Epithelial cell of esophagus (primary cell): ENCODE measurements at regions not wholly inside any gene's neighbourhood (a gene's known extent, or its start where the extent isn't known, plus 50 kb on each side); places are given as distances from the start of the nearest gene placed in this dataset.
"Not testable (repeated sequence)": the region's sequence is repeated elsewhere in the genome, so short reads cannot be mapped to it uniquely, and the experiment has no call there.

ENCODE experiments used
- DNase-seq: peaks from one replicate; pipeline ENCODE4 v3.0.0; 2010; ENCODE audit warnings: low read depth
- H3K4me3 ChIP-seq: 2 replicates; pipeline ENCODE4 v1.5.1; 2011; ENCODE audit warnings: mild to moderate bottlenecking, low read length, control low read depth
- CTCF ChIP-seq: IDR thresholded peaks from 2 replicates; pipeline ENCODE4 v1.5.1; 2011; ENCODE audit warnings: low read depth, mild to moderate bottlenecking, low read length, control low read depth, inconsistent platforms; ENCODE audit not compliant: insufficient read depth; ENCODE audit errors: missing control alignments

- no peak for TF ChIP-seq CTCF
- no peak for DNase-seq
- no peak overlapping the region for H3K4me3 ChIP-seq
These were observed 303.2 kb downstream of the PREX1 start for GRCh38 chr20:48524582-48524981.

- peak; percentile 53 for DNase-seq
- no peak overlapping the region for H3K4me3 ChIP-seq
- no peak for TF ChIP-seq CTCF
These were observed 304.4 kb downstream of the PREX1 start for GRCh38 chr20:48523191-48523995.

- no peak overlapping the region for H3K4me3 ChIP-seq
- no peak for TF ChIP-seq CTCF
- no peak for DNase-seq
These were observed 306.7 kb downstream of the PREX1 start for GRCh38 chr20:48521121-48521520.

GRCh38 chr20:48516196-48516595 lies 311.6 kb downstream of the PREX1 start:
- DNase-seq, H3K4me3 ChIP-seq: not testable (repeated sequence)

- DNase-seq, H3K4me3 ChIP-seq: not testable (repeated sequence)
These were observed 313.2 kb downstream of the PREX1 start for GRCh38 chr20:48514577-48514976.

- not testable (repeated sequence) for H3K4me3 ChIP-seq, DNase-seq
These were observed 315.3 kb downstream of the PREX1 start for GRCh38 chr20:48512539-48512938.

- DNase-seq, H3K4me3 ChIP-seq: not testable (repeated sequence)
These were observed 322.7 kb downstream of the PREX1 start for GRCh38 chr20:48505066-48505465.

- no peak overlapping the region for H3K4me3 ChIP-seq
- no peak for DNase-seq
- no peak for TF ChIP-seq CTCF
These were observed 324.5 kb downstream of the PREX1 start for GRCh38 chr20:48503166-48503815.

- no peak for TF ChIP-seq CTCF
- no peak overlapping the region for H3K4me3 ChIP-seq
- no peak for DNase-seq
These were observed 325.0 kb downstream of the PREX1 start for GRCh38 chr20:48502758-48503157.
